SKM-1 (cell line): ENCODE measurements at regions not wholly inside any gene's neighbourhood (a gene's known extent, or its start where the extent isn't known, plus 50 kb on each side); places are given as distances from the start of the nearest gene placed in this dataset.

Experiments
- DNase-seq: peaks from one replicate; lab custom pipeline; 2025; ENCODE audit not compliant: unreplicated experiment; lab: John Stamatoyannopoulos, UW

DNA sequence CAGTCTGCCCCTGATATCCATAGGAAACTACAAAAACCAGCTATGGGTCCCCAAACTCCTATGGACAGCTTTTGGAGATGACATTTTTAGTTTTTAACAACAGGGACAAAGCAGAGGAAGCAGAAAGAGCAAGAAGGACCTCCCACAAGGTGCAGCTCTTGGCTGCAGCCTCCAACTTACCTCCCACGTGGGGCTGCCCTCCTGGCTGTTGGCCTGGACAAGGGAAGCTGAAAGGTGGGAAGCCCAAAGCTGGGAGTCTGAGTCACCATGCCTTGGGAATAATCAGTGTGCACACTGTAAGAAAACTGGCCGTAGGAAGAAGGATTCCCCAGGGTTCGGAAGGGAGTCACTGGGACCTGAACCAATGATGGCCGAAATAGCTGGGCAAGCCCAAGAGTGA is 51.8 kb upstream of the PAX1 start:
- DNase-seq: no peak

GRCh38 chr20:21643417-21643816 is 62.0 kb upstream of the PAX1 start:
- no peak for DNase-seq

DNA sequence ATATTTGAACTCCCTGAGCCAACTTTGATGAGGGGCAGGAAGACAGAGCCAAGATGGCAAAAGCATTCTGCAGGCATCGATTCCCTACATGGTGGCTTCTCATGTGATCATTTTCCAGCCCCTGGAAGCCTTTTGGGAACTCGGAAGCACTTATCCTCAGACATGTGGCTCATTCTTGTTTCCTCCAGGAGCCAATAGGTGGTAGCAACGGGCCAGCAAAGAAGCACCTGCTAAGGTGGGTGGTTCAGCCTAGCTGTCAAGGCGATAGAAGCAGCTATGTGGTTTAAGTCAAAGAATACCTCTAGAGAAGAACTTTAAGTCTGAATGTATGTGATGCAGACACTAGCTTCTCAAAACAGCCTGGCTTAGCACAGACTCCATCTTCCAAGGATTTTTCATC is 64.9 kb upstream of the PAX1 start:
- DNase-seq: no peak

- DNase-seq: no peak
These were observed 71.6 kb upstream of the PAX1 start for GRCh38 chr20:21633829-21634228.

- DNase-seq: no peak
These were observed 72.8 kb upstream of the PAX1 start for GRCh38 chr20:21632735-21633053.

DNA sequence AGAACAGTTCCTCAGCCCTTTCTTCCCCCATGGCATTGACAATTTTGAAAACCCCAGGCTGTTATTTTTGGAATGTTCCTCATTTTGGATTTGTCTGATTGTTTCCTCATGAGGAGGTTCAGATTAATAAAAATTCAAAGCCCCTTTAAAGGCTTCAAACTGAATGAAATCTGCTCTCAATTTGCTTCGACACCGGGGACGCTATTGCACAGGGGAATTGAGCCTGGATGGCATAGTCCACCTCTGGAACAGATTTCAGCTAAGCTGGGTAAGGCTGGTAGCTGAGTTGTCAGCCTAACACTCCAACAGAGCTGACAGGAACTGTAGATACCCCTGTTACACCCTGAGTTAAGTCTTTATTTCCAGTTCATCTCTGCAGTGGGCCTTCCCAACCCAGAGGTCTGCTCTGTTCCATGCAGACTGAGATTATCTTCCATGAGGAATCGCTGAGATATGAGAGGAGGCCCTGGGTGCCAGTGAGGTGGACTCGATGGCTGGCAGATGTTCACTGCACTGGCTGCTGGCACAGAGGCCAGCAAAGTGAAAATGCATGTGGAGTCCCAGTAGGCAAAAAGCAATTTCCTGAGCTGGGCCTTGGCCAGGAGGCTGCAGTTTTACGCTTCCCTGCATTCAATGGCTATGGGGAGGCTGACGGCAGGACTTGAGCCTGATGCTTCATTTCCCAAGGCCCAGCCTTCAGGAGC is 73.3 kb upstream of the PAX1 start:
- no peak for DNase-seq

DNA sequence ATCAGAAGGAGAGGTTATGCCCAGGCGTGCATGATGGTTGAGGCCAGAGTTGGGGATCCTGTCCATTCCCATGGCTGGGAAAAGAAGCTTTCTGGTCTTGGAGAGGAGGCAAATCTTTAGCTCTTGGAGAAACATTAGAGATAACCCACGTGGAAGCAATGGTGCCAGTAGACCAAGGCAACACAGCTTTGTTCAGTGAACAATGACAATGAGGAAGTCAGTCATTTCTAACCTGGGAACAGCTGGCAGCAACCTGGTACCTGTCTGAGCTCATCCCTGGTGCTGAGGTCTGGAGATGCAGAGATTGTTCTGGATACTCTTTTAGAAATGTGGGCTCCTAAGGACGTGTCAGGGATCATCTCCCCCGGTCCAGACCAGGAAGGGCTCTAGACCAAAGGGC is 76.7 kb upstream of the PAX1 start:
- no peak for DNase-seq

- no peak for DNase-seq
These were observed 81.7 kb upstream of the PAX1 start for GRCh38 chr20:21623781-21624094.

DNA sequence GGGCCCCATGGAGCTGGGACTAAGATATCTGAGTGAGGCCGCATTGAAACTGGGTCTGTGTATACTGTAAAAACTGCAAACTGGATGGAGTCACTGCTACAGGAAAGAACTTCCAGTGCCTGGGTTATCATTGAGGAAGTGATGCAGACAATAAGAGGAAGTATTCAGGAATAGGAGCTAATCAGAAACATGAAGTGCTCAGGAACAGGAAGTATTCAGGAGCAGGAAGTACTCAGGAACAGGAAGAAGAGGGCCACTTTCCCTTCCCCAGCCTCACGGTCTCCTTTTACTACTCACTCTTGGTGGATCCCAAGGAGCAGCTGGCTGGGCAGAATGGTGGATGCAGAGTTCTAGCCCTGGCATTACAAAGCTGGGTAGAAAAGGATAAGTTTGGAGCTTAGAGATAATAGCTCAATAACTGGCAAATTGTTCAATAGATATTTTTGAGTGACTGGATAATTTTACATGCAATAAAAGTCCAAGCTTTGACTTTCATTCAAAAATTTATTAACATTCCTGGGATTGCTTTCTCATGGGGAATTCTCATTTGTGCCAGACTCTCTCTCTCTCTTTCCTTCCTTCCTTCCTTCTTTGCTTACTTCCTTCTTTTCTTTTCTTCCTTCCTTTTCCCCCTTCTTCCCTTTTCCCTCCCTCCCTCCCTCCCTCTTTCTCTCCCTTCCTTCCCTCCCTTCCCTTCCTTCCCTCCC is 82.2 kb upstream of the PAX1 start:
- peak; percentile 55 for DNase-seq

- DNase-seq: no peak
These were observed 83.2 kb upstream of the PAX1 start for GRCh38 chr20:21622097-21622857.

DNA sequence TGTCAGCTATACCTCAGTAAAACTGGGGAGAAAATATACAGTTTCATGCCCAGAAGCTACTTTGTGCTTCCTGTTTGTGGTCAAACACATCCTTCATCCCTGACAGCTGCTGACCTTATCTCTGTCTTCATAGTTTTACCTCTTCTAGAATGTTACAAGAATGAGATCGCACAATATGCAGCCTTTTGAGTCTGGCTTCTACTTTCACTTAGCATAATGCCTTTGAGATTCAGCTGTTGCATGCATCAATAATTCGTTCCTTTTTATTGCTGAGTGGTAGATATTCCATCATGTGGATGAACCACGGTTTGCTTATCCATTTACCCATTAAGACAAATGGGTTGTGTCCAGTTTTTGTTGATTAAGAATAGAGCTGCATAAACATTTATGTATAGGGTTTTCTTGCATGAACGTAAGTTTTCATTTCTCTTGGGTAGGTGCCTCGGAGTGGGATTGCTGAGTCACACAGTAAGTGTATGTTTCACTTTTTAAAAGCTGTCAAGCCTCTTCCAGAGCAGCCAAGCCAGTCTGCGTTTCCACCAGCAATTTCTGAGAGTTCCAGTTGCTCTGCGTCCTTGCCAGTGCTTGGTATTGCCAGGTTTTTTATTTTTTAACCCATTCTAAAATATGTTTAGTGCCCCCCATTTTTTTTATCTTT is 86.6 kb upstream of the PAX1 start:
- DNase-seq: no peak

DNA sequence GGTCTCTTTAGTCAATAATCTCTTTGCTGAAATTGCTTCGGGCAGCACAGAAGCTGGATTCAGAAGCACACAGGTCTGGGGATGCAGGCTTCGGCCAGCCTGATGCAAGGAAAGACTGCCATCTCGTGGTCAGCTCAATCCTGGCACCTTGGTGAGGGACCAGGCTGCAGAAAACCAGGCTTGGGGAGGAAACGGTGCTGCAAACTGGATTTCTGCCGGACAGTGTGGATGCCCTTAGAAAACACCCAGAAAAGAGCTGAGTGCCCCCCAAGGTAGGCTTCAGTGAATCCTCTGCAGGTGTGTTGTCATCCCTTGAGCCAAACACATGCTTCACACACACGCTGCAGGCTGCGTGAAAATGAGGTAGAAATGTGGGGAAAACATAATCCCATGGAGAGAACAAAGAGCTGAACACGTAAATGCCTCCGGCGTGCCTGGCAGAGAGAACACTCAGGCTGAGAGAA is 89.8 kb upstream of the PAX1 start:
- no peak for DNase-seq

GRCh38 chr20:21614980-21615379 is 90.5 kb upstream of the PAX1 start:
- DNase-seq: no peak

DNA sequence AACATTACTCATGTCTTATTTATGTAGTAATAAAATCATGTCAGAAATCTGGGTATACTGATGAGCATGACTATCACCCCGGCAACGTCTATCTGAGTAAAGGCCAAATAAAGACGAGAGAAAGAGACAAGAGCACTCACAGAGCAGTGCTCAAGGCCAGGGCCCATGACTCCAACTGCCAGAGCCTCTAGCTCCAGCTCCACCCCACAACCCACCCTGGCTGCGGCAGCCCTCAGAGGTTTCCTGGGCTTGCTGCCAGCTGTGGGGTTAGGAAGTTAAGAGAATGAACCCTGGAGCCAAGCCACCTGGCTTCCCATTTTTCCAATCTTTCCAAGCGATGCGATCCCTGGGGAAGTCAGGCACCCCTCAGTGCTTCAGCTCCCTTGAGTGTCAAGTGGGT is 92.0 kb upstream of the PAX1 start:
- DNase-seq: no peak

GRCh38 chr20:21609981-21610380 is 95.5 kb upstream of the PAX1 start:
- no peak for DNase-seq

DNA sequence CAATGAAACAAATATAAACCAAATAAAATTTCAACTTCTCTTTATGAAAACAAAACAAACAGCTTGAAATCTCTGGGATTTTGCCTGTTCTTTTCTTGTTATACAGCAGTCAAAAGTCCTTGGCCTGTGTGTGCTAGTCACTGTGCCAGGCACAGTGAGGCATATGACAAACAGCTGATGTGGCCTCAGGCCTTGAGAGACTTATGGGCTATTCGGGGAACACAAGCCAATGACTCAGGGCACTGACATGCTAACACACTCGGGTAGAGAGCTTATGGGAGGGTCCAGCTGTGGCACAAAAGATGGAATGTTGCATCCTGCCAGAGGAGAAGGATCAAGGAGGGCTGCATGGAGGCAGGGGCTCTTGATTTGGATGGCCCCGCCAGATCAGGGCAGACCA is 95.4 kb upstream of the NKX2-2 start:
- DNase-seq: no peak

DNA sequence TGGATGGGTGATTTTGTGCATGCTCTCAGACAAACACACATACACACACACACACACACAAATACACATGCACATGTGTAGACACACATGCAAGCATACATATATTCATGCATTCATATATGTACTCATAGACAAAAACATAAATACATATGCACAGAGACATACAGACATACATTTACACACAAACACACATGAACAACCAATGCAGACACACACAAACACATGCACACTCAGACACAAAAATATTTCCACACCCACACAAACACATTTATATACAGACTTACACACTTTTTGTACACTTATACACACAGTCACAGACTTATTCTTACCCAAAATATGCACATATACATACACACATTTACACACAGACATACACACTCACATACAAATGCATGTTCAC is 94.9 kb upstream of the NKX2-2 start:
- DNase-seq: no peak

DNA sequence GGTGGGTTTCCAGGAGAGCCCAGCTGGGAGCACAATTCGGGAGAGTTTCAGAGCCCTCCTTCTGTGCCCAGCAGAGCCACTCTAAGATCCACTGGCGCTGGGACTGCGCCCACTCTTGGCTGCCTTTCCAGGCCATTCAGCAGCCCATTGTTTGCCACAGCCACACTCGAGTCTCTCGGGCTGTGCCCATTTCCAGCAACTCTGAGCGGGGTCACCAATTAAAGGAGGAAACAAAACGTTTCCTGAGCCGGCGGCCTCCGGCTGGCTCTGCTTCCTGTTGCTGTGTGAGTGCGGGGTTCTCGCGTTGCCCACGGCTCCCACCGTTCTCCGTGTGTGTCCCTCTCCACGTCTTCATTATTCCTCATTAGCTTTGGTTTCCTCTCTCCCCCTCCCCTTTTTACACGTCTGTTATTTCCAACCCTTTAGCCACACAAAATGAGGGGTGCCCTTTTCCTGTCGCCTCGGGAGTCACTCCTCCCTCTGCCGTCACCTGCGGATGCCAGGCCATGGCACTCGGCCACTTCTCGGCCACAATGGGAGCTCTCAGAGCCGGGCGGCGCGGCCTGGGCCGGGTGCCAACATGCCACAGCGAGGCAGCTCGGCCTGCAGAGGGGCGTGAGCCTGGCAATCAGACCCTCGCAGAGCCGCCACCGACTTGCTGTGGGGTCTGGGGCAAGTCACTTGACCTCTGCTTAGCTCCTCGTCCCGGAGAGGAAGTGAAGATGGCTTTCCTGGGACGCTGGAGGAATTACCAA is 94.3 kb upstream of the NKX2-2 start:
- no peak for DNase-seq

DNA sequence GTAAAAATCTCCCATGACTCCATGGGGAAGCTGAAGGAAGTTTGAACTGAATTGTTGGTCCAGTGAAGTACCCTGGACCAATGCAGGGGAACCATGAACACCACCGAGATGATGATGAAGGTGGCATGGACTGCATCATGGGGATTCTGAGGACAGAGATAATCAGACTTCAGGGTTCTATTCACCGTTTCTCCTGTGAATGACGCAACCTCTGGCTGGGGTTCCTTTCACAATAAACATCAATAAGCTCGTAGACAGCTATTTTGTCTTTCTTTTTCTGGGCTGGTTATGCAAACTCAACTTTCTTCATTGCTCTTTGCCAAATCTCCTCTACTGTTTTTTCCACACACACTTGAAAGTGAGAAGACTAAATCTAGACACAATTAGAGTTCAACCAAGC is 87.9 kb upstream of the NKX2-2 start:
- DNase-seq: no peak

DNA sequence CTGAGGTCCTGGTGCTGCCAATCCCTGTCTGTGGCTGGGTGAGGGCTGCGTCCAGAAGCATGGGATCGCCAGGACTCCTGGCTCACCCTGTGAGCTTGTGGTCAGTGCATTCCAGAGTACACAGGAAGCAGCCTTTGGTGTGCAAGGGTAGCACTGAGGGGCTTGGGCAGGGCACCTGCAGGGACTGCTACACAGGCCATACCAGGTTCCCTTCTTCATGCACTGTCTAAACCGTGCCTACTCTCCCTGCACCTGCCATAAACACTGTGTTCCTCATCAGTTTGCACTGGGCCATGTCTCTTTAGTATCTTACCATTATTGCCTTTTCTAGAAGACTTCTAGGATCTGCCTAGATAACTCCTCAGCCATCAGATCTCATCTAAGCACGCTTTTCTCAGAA is 72.8 kb upstream of the NKX2-2 start:
- no peak for DNase-seq

- no peak for DNase-seq
These were observed 69.8 kb upstream of the NKX2-2 start for GRCh38 chr20:21583486-21584168.
